Upper lobe of left lung (tissue), 4 donors: ENCODE measurements at regions not wholly inside any gene's neighbourhood (a gene's known extent, or its start where the extent isn't known, plus 50 kb on each side); places are given as distances from the start of the nearest gene placed in this dataset.

Source experiments
- EP300 ChIP-seq, 4 donors: sonication (generic); formaldehyde crosslinking; IDR thresholded peaks; one replicate each; pipeline ENCODE4 v1.5.1; 2017; ENCODE audit warnings: antibody characterized with exemption in 4 of 4, control low read depth in 2 of 4
- POLR2A ChIP-seq, 4 donors: fragments of 450-650 bp; IDR thresholded peaks; one replicate each; pipeline ENCODE4 v1.5.1; 2016 to 2017; ENCODE audit warnings: antibody characterized with exemption in 4 of 4, mild to moderate bottlenecking in 2 of 4
- POLR2AphosphoS5 ChIP-seq, 2 donors: sonication (generic); formaldehyde crosslinking; IDR thresholded peaks; one replicate each; pipeline ENCODE4 v1.5.1; 2017; ENCODE audit warnings: antibody characterized with exemption in 2 of 2
- TF ChIP-seq, protein P1 (sequence below), 6 experiments: fragments of 450-650 bp in 4 of 6; fragments of 200-600 bp in 2 of 6; sonication (generic) in 2 of 6; IDR thresholded peaks; one replicate each; pipeline ENCODE4 v1.5.1; 2016 to 2019; ENCODE audit warnings: antibody characterized with exemption in 6 of 6

DNA sequence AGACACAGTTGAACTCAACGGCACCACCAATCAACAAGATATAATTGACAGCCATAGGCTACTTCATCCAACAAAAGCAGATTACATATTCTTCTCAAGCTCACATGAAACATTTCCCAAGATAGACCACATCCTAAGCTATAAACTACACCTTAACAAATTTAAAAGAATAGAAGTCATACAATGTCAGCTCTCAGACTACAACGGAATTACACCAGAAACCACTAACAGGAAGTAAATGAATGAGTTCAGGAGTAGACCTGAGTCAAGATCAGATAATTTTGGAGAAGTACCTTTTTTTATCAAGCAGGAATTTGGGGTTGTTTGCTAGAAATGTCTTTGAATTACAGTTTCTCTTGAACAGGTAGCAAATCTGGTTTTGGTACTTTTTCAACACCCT, 237.8 kb downstream of the TBX18 start:
- TF ChIP-seq, protein P1, sequence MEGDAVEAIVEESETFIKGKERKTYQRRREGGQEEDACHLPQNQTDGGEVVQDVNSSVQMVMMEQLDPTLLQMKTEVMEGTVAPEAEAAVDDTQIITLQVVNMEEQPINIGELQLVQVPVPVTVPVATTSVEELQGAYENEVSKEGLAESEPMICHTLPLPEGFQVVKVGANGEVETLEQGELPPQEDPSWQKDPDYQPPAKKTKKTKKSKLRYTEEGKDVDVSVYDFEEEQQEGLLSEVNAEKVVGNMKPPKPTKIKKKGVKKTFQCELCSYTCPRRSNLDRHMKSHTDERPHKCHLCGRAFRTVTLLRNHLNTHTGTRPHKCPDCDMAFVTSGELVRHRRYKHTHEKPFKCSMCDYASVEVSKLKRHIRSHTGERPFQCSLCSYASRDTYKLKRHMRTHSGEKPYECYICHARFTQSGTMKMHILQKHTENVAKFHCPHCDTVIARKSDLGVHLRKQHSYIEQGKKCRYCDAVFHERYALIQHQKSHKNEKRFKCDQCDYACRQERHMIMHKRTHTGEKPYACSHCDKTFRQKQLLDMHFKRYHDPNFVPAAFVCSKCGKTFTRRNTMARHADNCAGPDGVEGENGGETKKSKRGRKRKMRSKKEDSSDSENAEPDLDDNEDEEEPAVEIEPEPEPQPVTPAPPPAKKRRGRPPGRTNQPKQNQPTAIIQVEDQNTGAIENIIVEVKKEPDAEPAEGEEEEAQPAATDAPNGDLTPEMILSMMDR (IDR thresholded peaks at IDR 0.05) = no peak
- TF ChIP-seq POLR2A (IDR thresholded peaks at IDR 0.05) (no peak), POLR2AphosphoS5 (IDR thresholded peaks at IDR 0.05) (no peak), EP300 (IDR thresholded peaks at IDR 0.05) (no peak)
